ENCODE measurements at regions not wholly inside any gene's neighbourhood (a gene's known extent, or its start where the extent isn't known, plus 50 kb on each side); places are given as distances from the start of the nearest gene placed in this dataset.

DNA sequence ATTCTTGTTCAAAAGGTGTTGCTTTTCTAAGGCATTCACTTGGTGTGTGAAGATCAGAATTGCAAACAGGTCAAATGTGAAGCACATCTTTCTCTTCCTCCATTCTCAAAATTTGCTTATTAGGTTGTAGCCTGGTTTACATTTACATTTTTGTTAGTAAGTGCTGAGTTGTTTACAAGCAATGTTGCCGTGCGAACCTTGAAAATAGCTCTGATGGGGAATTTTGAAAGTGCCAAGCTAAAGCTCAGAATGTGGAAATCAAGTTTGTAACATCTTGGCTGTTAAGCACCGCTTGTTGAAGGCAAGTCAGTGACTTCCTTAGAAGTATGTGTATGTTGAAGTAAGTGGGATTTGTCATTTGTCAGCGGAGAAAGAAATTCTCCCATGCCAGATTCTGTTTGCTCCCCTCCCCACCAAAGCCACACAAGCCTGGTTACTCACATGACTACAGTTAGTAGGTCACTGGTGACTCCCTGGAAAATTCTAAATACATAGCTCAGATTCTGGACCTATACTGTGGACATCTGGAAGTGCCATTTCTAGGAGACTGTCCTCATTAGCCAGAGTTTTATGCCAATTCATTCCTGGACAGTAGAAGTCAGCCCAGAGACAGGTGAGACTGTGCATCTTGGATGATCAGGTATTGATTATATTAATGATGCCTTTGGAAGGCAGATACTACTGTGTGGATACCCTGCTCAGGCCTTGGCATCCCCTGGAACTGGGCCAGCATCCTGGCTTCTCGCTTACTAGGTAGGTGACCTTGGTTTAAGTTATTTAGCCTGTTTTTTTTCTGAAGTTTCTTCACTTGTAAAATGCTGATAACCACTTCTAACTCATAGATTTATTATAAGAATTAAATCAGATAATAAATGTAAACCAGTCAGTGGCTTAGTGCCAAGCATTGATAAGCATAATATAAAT, 390.6 kb upstream of the SEMA6D start:
- H3K56ac ChIP-seq (replicated peaks; ENCODE audit: insufficient read length, low read depth, low read length), result no peak overlapping the region
- no peak overlapping the region for H2BK120ac ChIP-seq (replicated peaks; ENCODE audit: low read depth, low read length)
- no peak overlapping the region for H2AK5ac ChIP-seq (ENCODE audit: low read depth, low read length)
- no peak overlapping the region for H2BK5ac ChIP-seq (ENCODE audit: low read depth, low read length)
- WGBS, 2 experiments (ENCODE audit: extremely low coverage in 1 of 2, insufficient coverage in 1 of 2, insufficient read length in 1 of 2, insufficient replicate concordance in 2 of 2, low coverage in 1 of 2, low lambda C conversion rate in 2 of 2, missing lambda C conversion rate in 1 of 2), result 79% methylated on average over 5 of the region's 5 CpGs; no CpG with 5 or more reads in 1 of the 2 experiments
- H4K5ac ChIP-seq (ENCODE audit: insufficient read length, low read depth, low read length), result no peak overlapping the region
- 0 out of 2 replicates have a peak overlapping the region, but pooled peaks have one; percentile 14 for H3K27ac ChIP-seq (ENCODE audit: low read depth, low read length)
- H2BK12ac ChIP-seq (ENCODE audit: low read depth, low read length), result no peak overlapping the region; the same call in 1 of the 2 replicates
- DNase-seq (ENCODE audit: low read depth in 1 of 2, low spot score in 2 of 2) (no peak), FAIRE-seq (peak; percentile 13)
- POLR2A ChIA-PET (ENCODE audit: partially characterized antibody), result no interaction called here
- no peak overlapping the region for H2BK20ac ChIP-seq (ENCODE audit: low read length)
- no peak overlapping the region for H2BK15ac ChIP-seq (ENCODE audit: low read length)
- 0 out of 4 replicates have a peak overlapping the region, but pooled peaks of 1 of the 2 experiments have one; percentile 20 for H3K4me2 ChIP-seq (ENCODE audit: insufficient read depth in 1 of 2, low read depth in 2 of 2, low read length in 2 of 2)
- CTCF ChIA-PET (ENCODE audit: partially characterized antibody), result interaction anchor here (0.6 to 2.7 kb wide), 5 partner anchors 15 to 1086 kb away, joined by 3 to 8 read pairs (median 3); no protein-coding TSS in a partner anchor
- H4K8ac ChIP-seq (ENCODE audit: extremely low read depth, insufficient read depth, low read length), result no peak overlapping the region
- no peak overlapping the region for H3K4ac ChIP-seq (replicated peaks; ENCODE audit: insufficient read length, low read depth, low read length)
- H3K27me3 ChIP-seq (replicated peaks in 1 of 4; ENCODE audit: control insufficient read depth in 3 of 4, extremely low read depth in 1 of 4, insufficient read depth in 3 of 4, low read length in 3 of 4), result no peaks in the 10 kb centered on the region
- no peak overlapping the region for H4K91ac ChIP-seq (replicated peaks; ENCODE audit: insufficient read length, low read length)
- H3K9me3 ChIP-seq (ENCODE audit: insufficient read depth in 2 of 2, low read depth in 1 of 2, low read length in 1 of 2), result no peaks in the 10 kb centered on the region
- H4K20me1 ChIP-seq (replicated peaks in 1 of 2; ENCODE audit: control insufficient read depth in 1 of 2, insufficient read depth in 2 of 2, low read length in 2 of 2), result no peaks in the 10 kb centered on the region
- H2AFZ ChIP-seq (ENCODE audit: low read length), result peak overlapping the region; percentile 10; the same call in 1 of the 2 replicates
- no peak overlapping the region for H3K18ac ChIP-seq (ENCODE audit: extremely low read depth, low read length)
- H3K4me3 ChIP-seq (ENCODE audit: extremely low read depth in 1 of 4, insufficient read depth in 2 of 4, low read depth in 3 of 4, low read length in 4 of 4), result no peak overlapping the region
- peaks cover 0 to 6% (median 0%) of the 10 kb centered on the region in 4 experiments; a peak in 2 of 7 replicates for H3K4me1 ChIP-seq (replicated peaks in 1 of 4; ENCODE audit: control insufficient read depth in 3 of 4, insufficient read depth in 4 of 4, low read length in 3 of 4)
- no peaks in the 10 kb centered on the region for H3K79me2 ChIP-seq (ENCODE audit: control insufficient read depth in 1 of 2, insufficient read depth in 2 of 2, low read length in 2 of 2)
- no peak overlapping the region for H3K23ac ChIP-seq (ENCODE audit: insufficient read length)
- H3K36me3 ChIP-seq (ENCODE audit: control insufficient read depth in 2 of 4, insufficient read depth in 4 of 4, low read length in 3 of 4), result no peaks in the 10 kb centered on the region; a peak in 1 of 8 replicates
- no peak overlapping the region for H3K14ac ChIP-seq (ENCODE audit: insufficient read length)
- no peaks in the 10 kb centered on the region for H3K23me2 ChIP-seq (ENCODE audit: low read depth, low read length)
- no peaks in the 10 kb centered on the region for H3K79me1 ChIP-seq (ENCODE audit: low read depth, low read length)
- no peak overlapping the region for H3K9ac ChIP-seq (replicated peaks in 1 of 4; ENCODE audit: extremely low read depth in 1 of 4, low read depth in 3 of 4, low read length in 3 of 4)
- TF ChIP-seq EP300 (IDR thresholded peaks at IDR 0.05; ENCODE audit: borderline replicate concordance in 1 of 2, low read depth in 2 of 2, low read length in 2 of 2), result no peak
- TF ChIP-seq SIRT6 (IDR thresholded peaks at IDR 0.05; ENCODE audit: low read length), result no peak
- TF ChIP-seq, protein P1, sequence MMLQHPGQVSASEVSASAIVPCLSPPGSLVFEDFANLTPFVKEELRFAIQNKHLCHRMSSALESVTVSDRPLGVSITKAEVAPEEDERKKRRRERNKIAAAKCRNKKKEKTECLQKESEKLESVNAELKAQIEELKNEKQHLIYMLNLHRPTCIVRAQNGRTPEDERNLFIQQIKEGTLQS (IDR thresholded peaks at IDR 0.05; ENCODE audit: insufficient read depth, low read depth, low read length), result no peak
- TF ChIP-seq JUND (IDR thresholded peaks at IDR 0.05; ENCODE audit: low read length), result no peak
- no peak for TF ChIP-seq CHD1 (IDR thresholded peaks at IDR 0.05; ENCODE audit: low read depth, low read length)
- TF ChIP-seq SP1 (IDR thresholded peaks at IDR 0.05; ENCODE audit: low read depth, low read length), result no peak
- no peak for TF ChIP-seq EGR1 (IDR thresholded peaks at IDR 0.05; ENCODE audit: borderline replicate concordance, low read depth, low read length)
- no peak for TF ChIP-seq TBP (IDR thresholded peaks at IDR 0.05; ENCODE audit: low read depth, low read length)
- TF ChIP-seq POU5F1 (IDR thresholded peaks at IDR 0.05; ENCODE audit: low read depth, low read length), result no peak
- no peak for TF ChIP-seq KDM4A (IDR thresholded peaks at IDR 0.05; ENCODE audit: low read depth, low read length, severe bottlenecking)

All from H1 (cell line).